ENCODE measurements at regions not wholly inside any gene's neighbourhood (a gene's known extent, or its start where the extent isn't known, plus 50 kb on each side); places are given as distances from the start of the nearest gene placed in this dataset.

DNA sequence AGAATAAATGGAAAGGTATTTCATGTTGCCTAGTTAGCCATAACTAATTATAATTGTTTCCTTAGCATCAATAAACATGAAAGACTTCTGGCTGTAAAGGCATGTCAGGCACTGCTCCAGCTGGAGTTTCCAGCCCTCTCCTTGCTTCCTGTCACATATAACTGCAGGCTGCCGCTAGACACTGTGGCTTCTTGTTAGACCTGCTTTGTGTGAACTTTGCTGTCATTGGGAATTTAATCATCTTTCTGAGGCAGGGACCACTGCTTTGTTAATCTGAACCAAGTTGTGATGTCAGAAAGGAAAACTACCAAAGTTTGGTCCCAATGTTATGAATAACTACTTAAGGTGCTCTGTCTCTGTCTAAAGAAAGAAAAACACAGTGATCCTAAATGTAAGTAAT is 90.3 kb upstream of the DUSP10 start:
- DNase-seq (ENCODE audit: low read depth in 3 of 3, low spot score in 1 of 3) = no peak

DNA sequence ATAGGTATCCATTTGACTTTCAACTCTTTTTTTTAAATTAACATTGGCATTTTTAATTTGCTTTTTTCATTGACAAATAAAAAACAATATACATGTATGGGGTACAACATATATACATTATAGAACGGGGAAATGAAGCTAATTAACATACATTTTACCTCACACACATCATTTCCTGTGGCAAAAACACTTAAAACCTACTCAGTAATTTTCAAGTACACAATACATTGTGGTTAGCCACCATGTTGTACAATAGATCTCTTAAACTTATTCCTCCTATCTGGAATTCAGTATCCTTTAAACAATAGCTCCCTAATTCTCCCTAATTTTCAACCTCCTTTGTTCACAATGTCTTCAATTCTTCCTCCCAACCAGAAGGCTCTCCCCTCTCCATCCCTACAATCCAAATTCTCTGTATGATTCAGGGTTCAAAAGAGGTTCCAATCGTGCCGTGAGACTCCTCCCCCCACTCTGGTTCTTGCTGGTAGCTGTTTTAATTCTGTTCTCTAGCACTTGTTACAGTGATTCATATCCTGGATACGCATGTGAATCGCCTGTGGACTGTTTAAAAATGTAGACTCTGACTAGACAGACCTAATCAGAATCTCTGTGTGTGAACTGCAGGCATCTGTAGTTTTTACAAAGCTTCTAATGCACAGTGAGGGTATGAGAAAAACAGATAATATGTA is 87.6 kb upstream of the DUSP10 start:
- no peak for DNase-seq (ENCODE audit: low read depth in 3 of 3, low spot score in 1 of 3)

DNA sequence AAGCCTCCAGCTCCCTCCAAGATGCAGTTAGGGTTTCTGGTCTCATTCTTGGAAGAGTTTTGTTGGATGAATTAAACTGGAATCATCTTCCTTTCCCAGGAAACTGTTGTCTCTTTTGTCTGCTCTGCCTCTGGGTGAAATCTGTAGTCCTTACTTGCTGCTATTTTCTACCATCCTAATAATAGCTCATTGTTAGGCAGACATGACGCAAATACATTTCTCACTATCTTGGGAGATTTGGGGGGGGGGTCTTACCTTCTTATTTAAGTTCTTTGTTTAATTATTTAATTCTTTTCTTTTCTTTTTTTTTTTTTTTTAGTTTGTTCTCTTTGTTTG is 85.4 kb upstream of the DUSP10 start:
- DNase-seq (ENCODE audit: low read depth in 3 of 3, low spot score in 1 of 3) = no peak

DNA sequence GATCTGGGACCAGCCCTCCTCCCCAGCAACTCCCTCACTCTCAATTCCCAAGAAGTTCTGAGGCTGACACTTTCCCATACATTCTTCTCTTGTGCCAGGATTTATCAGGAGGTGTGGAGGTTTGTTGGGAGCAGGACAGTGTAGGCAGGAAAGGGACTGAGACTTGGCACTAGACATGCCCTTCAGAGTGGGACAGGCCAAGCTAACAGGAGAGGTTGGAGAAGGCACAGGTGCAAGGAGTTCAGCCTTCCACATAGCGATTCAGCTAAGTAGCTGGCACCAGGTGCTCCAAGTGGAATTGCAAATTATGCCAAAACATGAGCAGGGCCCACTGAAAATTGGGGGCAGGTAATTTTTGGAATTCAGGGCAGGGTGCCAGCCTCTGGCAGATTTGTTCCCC is 83.0 kb upstream of the DUSP10 start:
- DNase-seq (ENCODE audit: low read depth in 3 of 3, low spot score in 1 of 3) = no peak

DNA sequence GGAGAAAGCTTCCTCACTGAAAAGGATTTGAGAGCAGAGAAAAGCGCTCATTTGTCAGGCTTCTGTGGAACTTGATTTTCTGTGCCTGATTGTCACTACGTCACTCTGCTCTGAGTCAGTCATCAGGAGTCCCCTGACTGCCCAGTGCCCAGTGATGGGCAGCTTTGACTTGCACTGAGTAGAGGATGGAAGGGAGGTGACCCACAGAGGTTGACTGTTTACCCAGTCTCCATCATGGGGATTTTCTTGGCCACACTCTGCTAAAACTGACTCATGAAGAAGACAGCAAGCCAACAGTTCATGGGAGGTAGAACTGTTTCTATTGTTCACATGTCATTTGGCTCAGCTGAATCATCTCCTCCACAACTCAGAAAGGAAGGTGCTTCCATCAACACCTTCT is 82.1 kb upstream of the DUSP10 start:
- DNase-seq (ENCODE audit: low read depth in 3 of 3, low spot score in 1 of 3) = no peak

DNA sequence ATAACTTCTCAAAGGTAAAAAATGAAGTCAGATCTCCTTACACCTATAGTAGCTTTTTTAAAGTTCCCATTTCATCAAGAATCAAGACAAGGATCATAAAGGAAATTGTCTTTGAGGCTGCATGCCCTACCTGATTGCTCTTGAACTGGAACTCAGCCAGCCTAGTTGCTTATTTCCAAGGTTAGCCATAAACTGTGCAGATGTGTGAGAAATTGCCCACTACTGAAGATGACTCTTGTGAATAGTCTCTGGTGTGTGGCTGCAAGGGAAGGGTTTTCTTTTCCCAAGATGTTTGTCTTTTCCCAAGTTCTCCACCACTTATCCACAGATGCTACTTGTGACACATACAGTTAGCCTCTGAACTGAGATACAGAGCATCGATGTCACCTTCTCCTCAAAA is 81.7 kb upstream of the DUSP10 start:
- DNase-seq (ENCODE audit: low read depth in 3 of 3, low spot score in 1 of 3) = no peak

DNA sequence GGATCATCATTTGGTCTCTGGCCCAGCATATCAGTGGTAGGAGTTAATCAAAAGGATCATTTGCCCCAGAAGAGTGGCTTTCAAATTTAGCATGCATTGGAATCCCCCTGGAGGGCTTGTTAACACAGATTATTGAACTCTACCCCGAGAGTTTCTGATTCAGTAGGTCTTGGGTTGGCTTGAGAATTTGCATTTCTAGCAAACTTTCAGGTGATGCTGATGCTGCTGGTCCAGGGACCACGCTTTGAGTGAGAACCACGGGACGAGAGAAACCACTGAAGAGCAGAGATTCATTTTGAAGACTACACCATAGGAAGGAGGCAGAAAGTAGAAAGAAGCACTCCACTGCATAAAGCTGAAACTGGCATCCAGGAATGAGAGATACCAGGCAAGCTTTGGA is 81.3 kb upstream of the DUSP10 start:
- no peak for DNase-seq (ENCODE audit: low read depth in 3 of 3, low spot score in 1 of 3)

DNA sequence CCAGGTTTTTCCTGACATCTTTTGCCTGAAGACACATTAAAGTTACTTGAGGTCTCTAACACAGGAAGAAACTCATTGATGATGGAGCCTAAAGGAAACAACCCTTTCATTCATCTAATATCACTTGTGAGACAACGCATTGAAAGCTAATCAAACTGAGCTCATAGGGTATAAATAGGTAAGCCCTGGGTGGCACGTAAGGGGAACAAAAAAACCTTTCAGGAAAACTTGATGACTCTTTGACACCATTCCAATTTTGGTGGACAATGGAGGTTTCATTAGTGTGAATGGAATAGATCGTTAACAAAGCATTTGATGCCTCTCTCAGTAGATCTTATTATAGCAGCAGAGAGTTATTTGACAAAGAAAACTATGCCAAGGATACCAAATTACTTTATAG is 80.7 kb upstream of the DUSP10 start:
- DNase-seq (ENCODE audit: low read depth in 3 of 3, low spot score in 1 of 3) = no peak

DNA sequence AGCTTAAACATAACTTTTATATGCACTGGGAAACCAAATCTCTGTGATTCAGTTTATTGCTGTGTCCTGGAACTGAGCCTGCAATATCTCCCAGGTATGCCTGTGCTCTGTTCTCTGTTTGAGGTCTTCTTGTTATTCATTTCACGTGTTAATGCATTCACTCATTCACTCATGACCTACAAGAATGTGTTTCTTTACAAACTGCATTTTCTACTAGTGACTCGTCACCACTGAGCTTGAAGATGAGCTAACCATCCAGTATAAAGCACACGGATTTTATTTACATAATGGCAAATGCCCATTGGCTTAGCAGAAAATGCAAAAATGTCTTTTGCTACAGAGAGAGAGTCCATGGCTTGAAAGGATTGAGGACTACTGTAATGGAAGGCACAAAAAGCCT is 75.0 kb upstream of the DUSP10 start:
- no peak for DNase-seq (ENCODE audit: low read depth in 3 of 3, low spot score in 1 of 3)

DNA sequence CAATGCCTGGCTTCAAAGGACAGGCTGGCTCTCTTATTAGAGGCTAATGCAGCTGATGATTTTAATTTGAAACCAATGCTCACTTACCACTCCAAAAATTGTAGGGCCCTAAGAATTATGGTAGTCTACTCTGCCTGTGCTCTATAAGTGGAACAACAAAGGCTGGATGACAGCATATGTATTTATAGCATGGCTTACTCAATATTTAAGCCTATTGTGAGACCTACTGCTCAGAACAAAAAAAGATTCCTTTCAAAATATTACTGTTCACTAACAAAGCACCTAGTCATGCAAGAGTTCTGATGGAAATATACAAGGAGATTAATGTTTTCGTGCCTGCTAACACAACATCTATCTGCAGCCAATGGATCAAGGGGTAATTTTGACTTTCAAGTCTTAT is 73.8 kb upstream of the DUSP10 start:
- no peak for DNase-seq (ENCODE audit: low read depth in 3 of 3, low spot score in 1 of 3)

DNA sequence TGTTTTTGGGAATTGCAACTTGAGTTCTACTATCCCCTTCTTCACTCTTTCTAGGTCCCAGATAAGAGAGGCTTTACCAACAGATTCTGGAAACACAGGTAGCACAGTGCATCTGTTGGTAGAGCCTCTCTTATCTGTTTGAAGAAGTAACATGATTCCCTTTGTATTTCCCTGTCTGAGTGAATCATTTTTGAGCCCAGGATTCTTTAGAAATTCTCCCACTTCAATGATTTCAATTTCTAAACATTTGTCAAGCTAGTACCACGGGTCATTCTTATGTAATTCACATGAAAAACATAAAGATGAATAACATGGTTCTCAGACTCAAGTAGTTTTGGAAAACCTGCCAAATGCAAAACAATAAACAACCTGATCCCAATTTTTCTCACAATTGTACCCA is 72.0 kb upstream of the DUSP10 start:
- no peak for DNase-seq (ENCODE audit: low read depth in 3 of 3, low spot score in 1 of 3)

DNA sequence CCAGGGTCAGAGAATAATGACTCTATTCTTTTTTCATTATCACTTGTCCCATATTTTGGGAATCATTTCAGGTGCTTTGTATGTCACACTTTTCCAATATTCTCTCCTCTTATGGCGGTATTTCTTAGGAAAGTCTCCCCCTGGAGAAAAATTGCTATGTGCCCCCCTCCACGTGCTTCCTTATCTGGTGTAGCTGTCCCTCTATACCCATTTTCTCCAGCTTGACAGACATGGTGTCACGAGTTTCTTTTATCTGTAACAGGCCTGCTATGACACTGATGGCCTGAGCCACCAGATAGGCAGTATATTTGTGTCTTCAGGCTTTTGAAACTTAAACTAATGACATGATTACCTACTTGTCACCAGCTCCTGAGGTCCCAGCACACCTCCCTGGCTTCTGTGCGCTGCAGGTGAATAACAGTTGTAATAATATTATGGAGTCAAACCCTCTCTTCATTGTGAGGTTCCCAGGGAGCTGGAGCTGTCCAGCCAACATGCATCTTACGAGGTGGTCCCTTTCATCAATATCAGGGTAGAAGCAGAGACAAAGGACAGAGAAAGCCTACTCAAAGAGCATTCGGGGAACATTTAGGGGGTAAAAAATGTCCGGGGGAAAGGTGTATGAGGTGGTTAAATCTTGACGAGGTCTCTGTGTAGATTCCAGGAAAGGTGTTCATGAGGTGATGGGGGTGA is 71.2 kb upstream of the DUSP10 start:
- DNase-seq (ENCODE audit: low read depth in 3 of 3, low spot score in 1 of 3) = no peak

DNA sequence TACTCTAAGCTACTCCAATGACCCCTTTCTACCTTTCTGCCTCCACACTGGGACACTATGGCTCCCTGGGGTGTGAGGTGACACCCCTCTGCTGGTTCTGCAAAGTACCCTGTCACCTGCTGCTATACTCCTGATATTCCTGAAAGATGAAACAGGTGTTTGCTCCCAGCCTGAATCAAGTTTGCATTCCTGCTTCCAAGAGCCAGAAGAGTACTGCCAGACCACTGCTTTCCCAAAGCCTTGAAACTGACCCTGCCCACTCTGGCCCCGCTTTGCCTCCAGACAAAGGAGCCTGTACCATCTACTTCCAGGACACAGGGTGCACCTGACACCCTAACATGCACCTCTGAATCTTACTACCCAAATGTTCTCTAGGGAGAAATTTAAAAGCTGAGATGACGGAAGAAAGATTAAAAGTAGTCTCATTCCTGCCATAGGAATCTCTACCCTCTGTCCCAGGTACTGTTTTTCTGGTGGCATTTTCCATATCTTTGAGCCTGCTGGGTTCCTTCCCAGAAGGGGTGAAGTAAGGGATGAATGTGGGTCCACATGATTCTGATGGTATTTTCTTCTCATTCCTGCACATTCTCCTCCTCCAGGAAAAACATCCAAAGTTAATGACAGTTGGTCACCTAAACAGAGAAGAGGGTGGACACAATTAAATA is 70.3 kb upstream of the DUSP10 start:
- no peak for DNase-seq (ENCODE audit: low read depth in 3 of 3, low spot score in 1 of 3)

DNA sequence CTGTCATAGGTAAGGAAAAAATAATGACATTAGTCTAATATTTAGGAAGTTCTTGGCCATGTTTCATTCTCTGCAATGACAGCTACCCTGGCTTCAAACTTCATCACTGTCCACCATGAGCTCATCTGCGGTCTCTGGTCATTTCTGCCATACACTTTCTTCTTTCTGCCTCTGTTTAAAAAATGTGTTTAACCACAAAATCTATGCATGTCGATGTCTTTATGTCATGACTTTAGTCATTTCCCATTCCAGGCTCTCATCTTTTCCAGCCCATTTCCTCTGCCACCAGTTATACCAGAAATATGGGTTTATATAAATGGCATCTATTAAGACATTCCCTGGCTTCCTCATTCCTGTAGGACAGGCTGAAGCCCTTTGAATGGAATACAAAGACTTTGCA is 68.5 kb upstream of the DUSP10 start:
- DNase-seq (ENCODE audit: low read depth in 3 of 3, low spot score in 1 of 3) = no peak

DNA sequence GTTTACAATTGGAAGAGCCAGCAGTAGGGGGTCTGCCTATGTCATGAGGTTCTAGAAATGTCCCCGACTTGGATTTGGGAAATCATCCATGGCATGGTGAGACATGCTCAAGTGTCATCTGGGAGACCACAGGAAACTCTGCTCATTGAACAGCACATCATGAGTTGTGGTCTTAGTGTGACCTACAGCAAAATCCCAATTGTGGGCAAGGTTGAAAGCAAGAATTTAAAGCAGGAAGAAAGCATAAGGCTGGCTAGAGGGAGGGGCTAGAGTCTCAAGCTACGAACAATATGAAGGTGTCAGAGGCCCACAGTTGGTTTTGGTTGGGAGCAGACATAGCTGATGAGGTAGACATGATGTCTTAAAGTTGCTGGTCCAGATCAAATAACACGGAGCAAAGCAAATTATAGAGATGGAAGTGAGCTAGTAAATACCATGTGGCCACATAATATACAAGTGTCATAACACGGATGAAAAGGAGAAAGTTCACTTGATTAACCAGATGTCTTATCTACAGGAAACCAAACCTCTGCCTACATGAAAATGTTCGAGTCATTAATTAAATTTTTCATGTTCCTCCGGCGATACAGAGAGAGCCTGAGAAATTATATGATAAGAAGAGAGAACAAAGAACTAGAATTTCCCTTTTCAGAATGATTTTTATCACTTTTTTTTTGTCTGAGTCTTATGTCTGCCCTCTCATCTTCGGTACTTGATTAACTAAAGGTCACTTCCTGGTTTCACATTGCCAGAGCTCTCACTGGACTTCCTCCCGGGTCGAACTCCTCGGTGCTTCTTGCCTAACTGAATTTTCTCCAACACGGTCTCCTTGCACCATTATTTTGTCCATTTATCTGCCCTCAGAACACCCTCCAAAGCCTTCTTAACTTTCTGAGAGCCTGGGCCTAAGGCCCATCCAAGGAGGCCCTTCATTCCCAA is 67.5 kb upstream of the DUSP10 start:
- no peak for DNase-seq (ENCODE audit: low read depth in 3 of 3, low spot score in 1 of 3)

DNA sequence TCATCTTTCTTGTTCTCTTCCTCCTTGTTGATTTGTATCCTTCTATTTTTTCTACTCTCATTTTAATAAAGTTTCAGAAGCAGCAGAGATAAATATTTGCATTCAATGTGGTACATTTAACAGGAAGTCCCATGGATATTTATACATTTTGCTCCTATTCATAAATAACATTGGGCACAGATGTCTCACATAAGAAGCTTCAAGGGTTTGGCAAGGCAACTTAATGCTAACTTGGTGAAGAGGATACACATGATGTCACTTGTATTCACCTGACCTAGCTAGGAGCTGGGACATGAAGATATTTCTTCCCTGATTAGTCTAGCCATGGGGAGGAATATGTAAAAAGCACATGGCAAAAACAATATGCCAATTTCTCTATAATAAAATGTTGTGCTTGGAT is 65.1 kb upstream of the DUSP10 start:
- DNase-seq (ENCODE audit: low read depth in 3 of 3, low spot score in 1 of 3) = no peak

DNA sequence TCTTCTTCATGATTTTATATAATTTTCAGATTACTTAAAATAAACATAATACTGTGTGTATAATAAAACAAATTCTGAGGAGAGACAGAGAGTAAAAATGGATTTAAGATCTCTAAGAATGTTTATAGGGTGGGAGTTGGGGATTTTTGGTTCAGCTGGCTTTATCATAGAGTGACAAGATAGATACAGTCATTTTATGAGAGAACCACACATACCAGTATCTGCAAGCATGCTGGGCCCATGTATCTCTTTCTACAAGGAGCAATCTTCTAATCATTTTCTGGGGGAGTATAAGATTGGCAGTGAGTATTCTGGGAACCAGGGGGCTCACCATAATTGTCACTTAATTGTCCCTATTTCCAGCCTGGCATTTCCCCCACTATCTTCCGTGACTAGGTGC is 64.3 kb upstream of the DUSP10 start:
- DNase-seq (ENCODE audit: low read depth in 3 of 3, low spot score in 1 of 3) = no peak

DNA sequence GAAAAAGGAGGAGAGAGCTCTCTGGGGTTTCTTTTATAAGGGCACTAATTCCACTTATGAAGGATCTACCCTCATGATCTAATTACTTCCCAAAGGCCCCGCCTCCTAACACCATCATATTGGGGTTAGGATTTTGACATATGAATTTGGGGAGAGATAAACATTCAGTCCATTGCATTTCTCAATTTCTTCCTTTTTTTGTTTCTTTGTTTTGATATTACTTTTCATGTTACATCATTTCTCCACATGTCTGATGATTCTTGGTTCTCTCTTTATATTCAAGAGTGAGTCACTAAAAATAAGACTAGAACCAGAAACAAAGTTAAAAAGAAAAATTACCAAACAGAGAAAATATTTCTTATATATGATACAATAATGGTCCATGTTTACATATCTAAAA is 63.2 kb upstream of the DUSP10 start:
- DNase-seq (ENCODE audit: low read depth in 3 of 3, low spot score in 1 of 3) = no peak

DNA sequence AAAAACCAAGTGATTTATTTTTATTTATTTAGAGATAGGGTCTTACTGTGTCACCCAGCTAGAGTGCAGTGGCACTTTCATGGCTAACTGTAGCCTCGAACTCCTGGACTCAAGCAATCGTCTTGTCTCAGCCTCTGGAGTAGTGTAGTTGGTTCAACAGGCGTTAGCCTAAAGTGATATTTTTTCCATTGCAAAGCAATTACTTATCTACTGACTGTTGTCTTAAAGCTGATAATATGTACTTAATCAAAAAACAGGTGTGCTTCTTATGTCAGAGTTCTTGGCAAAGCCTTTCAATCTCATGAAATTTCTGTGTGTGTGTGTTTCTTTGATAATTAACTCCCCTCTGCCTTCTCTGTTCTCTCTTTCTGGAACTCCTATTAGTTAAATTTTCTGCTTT is 62.4 kb upstream of the DUSP10 start:
- no peak for DNase-seq (ENCODE audit: low read depth in 3 of 3, low spot score in 1 of 3)

DNA sequence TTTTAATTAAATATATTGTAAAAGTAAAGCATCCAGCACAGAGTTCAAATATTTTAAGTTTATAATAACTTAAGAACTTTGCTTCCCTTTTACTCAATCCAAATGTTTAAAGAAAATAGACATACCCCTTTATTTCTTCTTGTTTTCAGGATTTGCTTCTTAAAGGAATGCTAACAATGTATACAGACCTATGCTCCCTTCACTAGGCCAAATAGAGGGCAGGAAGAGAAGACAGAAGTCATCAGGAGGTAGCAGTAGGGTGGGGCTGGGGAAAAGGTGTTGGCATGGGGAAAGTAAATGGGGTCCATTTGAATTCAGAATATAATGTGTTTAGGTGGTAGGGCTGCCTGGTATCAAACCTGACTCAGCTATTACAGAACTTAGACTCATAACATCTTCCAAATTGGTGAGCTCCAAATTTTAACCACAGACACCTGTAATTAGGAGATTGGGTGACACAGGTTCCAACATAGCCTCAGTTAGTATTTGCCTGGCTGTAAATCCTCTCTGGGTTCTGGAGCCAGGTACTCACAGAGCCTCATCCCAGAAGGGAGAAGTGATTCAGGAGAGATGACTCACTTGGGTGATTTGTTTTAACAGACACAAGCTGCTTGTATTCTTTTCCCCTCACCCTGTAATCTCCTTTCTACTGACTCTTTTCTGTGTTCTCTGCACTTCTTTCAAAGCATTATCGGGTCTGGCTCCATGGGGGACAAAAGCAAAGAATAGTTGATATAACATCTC is 60.1 kb upstream of the DUSP10 start:
- no peak for DNase-seq (ENCODE audit: low read depth in 3 of 3, low spot score in 1 of 3)

DNA sequence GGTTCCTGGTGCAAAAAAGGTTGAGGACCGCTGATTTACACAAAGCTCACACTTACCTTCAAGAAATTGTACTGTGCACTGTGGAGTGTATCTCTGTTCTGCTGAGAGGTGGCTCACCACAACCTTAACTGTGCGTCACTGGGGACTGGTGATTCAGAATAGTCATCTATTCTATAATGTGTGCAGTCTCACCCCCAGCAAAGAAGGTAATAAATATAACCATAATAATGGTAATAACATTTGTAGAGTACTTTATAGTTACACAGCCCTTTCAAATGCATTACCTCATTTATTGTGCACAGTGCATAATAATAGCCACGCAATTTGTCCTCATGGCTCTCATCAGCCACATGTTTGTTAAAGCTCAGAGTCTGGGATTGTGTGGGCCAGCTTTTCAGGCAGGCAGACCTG is 59.4 kb upstream of the DUSP10 start:
- DNase-seq (ENCODE audit: low read depth in 3 of 3, low spot score in 1 of 3) = no peak

All from stimulated activated CD4-positive, alpha-beta T cell treated with anti-CD3 and anti-CD28 coated beads, TNF-alpha, amount 100 ng/mL, for 1 hour (primary cell).